ENCODE measurements at regions not wholly inside any gene's neighbourhood (a gene's known extent, or its start where the extent isn't known, plus 50 kb on each side); places are given as distances from the start of the nearest gene placed in this dataset.

- Histone ChIP-seq H3K27ac (ENCODE audit: low read depth in 1 of 2, low read length in 1 of 2) (no peak overlapping the region), H3K9ac (ENCODE audit: insufficient read depth in 1 of 2, low read length in 2 of 2) (no peak overlapping the region), H3K4me1 (ENCODE audit: control insufficient read depth in 5 of 5, insufficient read depth in 5 of 5, low read length in 5 of 5) (no peaks in the 10 kb centered on the region), H3K27me3 (ENCODE audit: control insufficient read depth in 3 of 3, insufficient read depth in 3 of 3, low read length in 2 of 3) (no peaks in the 10 kb centered on the region), H3K36me3 (ENCODE audit: control insufficient read depth in 4 of 4, insufficient read depth in 4 of 4, low read length in 4 of 4) (no peaks in the 10 kb centered on the region), H3K4me3 (no peak overlapping the region), H3K9me3 (ENCODE audit: control insufficient read depth in 4 of 4, insufficient read depth in 3 of 4, low read length in 3 of 4) (no peaks in the 10 kb centered on the region)
- ATAC-seq (ENCODE audit: insufficient read depth, low FRiP score) (no peak), DNase-seq (no peak)
- TF ChIP-seq CTCF (IDR thresholded peaks at IDR 0.05; ENCODE audit: control extremely low read depth, extremely low read depth), result no peak
- 97 to 98% methylated on average over 2 of the region's 2 CpGs for WGBS, 2 donors
These were observed 129.4 kb downstream of the SPANXA1 start for GRCh38 chrX:141455103-141455502.

GRCh38 chrX:141443922-141444321 is 140.6 kb downstream of the SPANXA1 start:
- TF ChIP-seq CTCF (IDR thresholded peaks at IDR 0.05; ENCODE audit: control extremely low read depth, extremely low read depth), result no peak
- no peak overlapping the region for H3K4me3 ChIP-seq
- H3K9me3 ChIP-seq (ENCODE audit: control insufficient read depth in 4 of 4, insufficient read depth in 3 of 4, low read length in 3 of 4), result no peaks in the 10 kb centered on the region
- no peak overlapping the region for H3K9ac ChIP-seq (ENCODE audit: insufficient read depth in 1 of 2, low read length in 2 of 2)
- ATAC-seq (ENCODE audit: insufficient read depth, low FRiP score), result no peak
- no peak for DNase-seq
- H3K27me3 ChIP-seq (ENCODE audit: control insufficient read depth in 3 of 3, insufficient read depth in 3 of 3, low read length in 2 of 3), result no peaks in the 10 kb centered on the region
- H3K36me3 ChIP-seq (ENCODE audit: control insufficient read depth in 4 of 4, insufficient read depth in 4 of 4, low read length in 4 of 4), result no peaks in the 10 kb centered on the region
- H3K27ac ChIP-seq (ENCODE audit: low read depth in 1 of 2, low read length in 1 of 2), result no peak overlapping the region
- H3K4me1 ChIP-seq (ENCODE audit: control insufficient read depth in 5 of 5, insufficient read depth in 5 of 5, low read length in 5 of 5), result no peaks in the 10 kb centered on the region
- WGBS, 2 donors, result 88 to 92% methylated on average over 2 of the region's 2 CpGs

- Histone ChIP-seq H3K27ac (ENCODE audit: low read depth in 1 of 2, low read length in 1 of 2) (no peak overlapping the region), H3K4me3 (no peak overlapping the region), H3K36me3 (ENCODE audit: control insufficient read depth in 4 of 4, insufficient read depth in 4 of 4, low read length in 4 of 4) (no peaks in the 10 kb centered on the region), H3K9ac (ENCODE audit: insufficient read depth in 1 of 2, low read length in 2 of 2) (no peak overlapping the region), H3K4me1 (ENCODE audit: control insufficient read depth in 5 of 5, insufficient read depth in 5 of 5, low read length in 5 of 5) (no peaks in the 10 kb centered on the region), H3K9me3 (ENCODE audit: control insufficient read depth in 4 of 4, insufficient read depth in 3 of 4, low read length in 3 of 4) (no peaks in the 10 kb centered on the region), H3K27me3 (ENCODE audit: control insufficient read depth in 3 of 3, insufficient read depth in 3 of 3, low read length in 2 of 3) (no peaks in the 10 kb centered on the region)
- DNase-seq (no peak), ATAC-seq (ENCODE audit: insufficient read depth, low FRiP score) (no peak)
- 55 to 77% methylated on average over 1 of the region's 1 CpG for WGBS, 2 donors
- TF ChIP-seq CTCF (IDR thresholded peaks at IDR 0.05; ENCODE audit: control extremely low read depth, extremely low read depth), result no peak
These were observed 144.9 kb downstream of the SPANXA1 start for GRCh38 chrX:141439651-141440050.

GRCh38 chrX:141415889-141416288 is 168.6 kb downstream of the SPANXA1 start:
- Histone ChIP-seq H3K4me1 (ENCODE audit: control insufficient read depth in 5 of 5, insufficient read depth in 5 of 5, low read length in 5 of 5) (no peaks in the 10 kb centered on the region), H3K27me3 (ENCODE audit: control insufficient read depth in 3 of 3, insufficient read depth in 3 of 3, low read length in 2 of 3) (peaks cover 0 to 2% (median 0%) of the 10 kb centered on the region in 3 donors), H3K9ac (ENCODE audit: insufficient read depth in 1 of 2, low read length in 2 of 2) (no peak overlapping the region), H3K27ac (ENCODE audit: low read depth in 1 of 2, low read length in 1 of 2) (no peak overlapping the region), H3K36me3 (ENCODE audit: control insufficient read depth in 4 of 4, insufficient read depth in 4 of 4, low read length in 4 of 4) (no peaks in the 10 kb centered on the region), H3K9me3 (ENCODE audit: control insufficient read depth in 4 of 4, insufficient read depth in 3 of 4, low read length in 3 of 4) (no peaks in the 10 kb centered on the region), H3K4me3 (no peak overlapping the region)
- ATAC-seq (ENCODE audit: insufficient read depth, low FRiP score), result no peak
- no peak for DNase-seq
- TF ChIP-seq CTCF (IDR thresholded peaks at IDR 0.05; ENCODE audit: control extremely low read depth, extremely low read depth), result no peak
- 63 to 83% methylated on average over 1 of the region's 1 CpG for WGBS, 2 donors

All from lung (tissue), 11 donors.